WTC11 (cell line): ENCODE measurements at regions not wholly inside any gene's neighbourhood (a gene's known extent, or its start where the extent isn't known, plus 50 kb on each side); places are given as distances from the start of the nearest gene placed in this dataset.

Experiments
- ELF4 ChIP-seq: sonication (generic); formaldehyde crosslinking; IDR thresholded peaks from 2 replicates; pipeline ENCODE4 v1.8.1; 2022; ENCODE audit warnings: low read depth, mild to moderate bottlenecking, moderate library complexity, missing genetic modification reagents
- RELA ChIP-seq: sonication (generic); formaldehyde crosslinking; IDR thresholded peaks from 2 replicates; pipeline ENCODE4 v1.8.1; 2022; ENCODE audit warnings: missing genetic modification reagents, mild to moderate bottlenecking, borderline replicate concordance
- SP1 ChIP-seq: sonication (generic); formaldehyde crosslinking; conservative IDR thresholded peaks from 2 replicates; pipeline ENCODE4 v1.8.1; 2022; ENCODE audit warnings: missing genetic modification reagents
- TF ChIP-seq, protein P1 (sequence below): fragments of 200-600 bp; IDR thresholded peaks from 2 replicates; pipeline ENCODE4 v1.8.0; 2022; ENCODE audit warnings: antibody characterized with exemption
- TF ChIP-seq, protein P2 (sequence below): sonication (generic); formaldehyde crosslinking; IDR thresholded peaks from 2 replicates; pipeline ENCODE4 v1.8.1; 2023; ENCODE audit warnings: mild to moderate bottlenecking, missing genetic modification reagents

DNA sequence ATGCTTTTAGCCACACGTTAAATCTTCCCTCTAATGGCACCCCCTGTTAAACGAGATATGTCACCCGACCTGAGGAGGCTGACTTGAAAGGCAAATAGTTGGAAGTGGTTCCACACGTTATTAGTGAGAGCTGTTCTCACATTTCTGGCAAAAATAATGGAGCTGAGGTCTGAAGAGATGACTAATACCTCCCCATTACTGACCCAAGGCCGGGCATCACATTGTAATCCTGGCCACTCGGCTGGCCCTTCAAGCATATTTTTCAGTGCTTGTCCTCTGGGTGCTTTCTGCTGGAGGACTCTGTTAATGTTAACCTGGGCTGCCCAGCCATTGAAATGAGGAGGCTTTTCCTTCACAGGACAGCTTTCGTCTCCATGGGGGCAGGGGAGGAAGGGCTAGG is 260.0 kb upstream of the CADM1 start:
- TF ChIP-seq, protein P1, sequence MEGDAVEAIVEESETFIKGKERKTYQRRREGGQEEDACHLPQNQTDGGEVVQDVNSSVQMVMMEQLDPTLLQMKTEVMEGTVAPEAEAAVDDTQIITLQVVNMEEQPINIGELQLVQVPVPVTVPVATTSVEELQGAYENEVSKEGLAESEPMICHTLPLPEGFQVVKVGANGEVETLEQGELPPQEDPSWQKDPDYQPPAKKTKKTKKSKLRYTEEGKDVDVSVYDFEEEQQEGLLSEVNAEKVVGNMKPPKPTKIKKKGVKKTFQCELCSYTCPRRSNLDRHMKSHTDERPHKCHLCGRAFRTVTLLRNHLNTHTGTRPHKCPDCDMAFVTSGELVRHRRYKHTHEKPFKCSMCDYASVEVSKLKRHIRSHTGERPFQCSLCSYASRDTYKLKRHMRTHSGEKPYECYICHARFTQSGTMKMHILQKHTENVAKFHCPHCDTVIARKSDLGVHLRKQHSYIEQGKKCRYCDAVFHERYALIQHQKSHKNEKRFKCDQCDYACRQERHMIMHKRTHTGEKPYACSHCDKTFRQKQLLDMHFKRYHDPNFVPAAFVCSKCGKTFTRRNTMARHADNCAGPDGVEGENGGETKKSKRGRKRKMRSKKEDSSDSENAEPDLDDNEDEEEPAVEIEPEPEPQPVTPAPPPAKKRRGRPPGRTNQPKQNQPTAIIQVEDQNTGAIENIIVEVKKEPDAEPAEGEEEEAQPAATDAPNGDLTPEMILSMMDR = no peak
- TF ChIP-seq SP1 (CRISPR knock-in tag) = no peak
- TF ChIP-seq ELF4 (CRISPR knock-in tag) = no peak
- TF ChIP-seq, protein P2, sequence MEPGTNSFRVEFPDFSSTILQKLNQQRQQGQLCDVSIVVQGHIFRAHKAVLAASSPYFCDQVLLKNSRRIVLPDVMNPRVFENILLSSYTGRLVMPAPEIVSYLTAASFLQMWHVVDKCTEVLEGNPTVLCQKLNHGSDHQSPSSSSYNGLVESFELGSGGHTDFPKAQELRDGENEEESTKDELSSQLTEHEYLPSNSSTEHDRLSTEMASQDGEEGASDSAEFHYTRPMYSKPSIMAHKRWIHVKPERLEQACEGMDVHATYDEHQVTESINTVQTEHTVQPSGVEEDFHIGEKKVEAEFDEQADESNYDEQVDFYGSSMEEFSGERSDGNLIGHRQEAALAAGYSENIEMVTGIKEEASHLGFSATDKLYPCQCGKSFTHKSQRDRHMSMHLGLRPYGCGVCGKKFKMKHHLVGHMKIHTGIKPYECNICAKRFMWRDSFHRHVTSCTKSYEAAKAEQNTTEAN (CRISPR knock-in tag) = no peak
- TF ChIP-seq RELA (CRISPR knock-in tag) = no peak
